Nephron progenitor cell (in vitro differentiated cells): ENCODE measurements at regions not wholly inside any gene's neighbourhood (a gene's known extent, or its start where the extent isn't known, plus 50 kb on each side); places are given as distances from the start of the nearest gene placed in this dataset.

Source experiments
- DNase-seq: peaks from one replicate; pipeline ENCODE4 v3.0.0; 2021
- H3K27ac Mint-ChIP-seq: 2 replicates; pipeline ENCODE4 v1.8.0; 2021; ENCODE audit warnings: mild to moderate bottlenecking, moderate library complexity, mixed read lengths
- H3K27me3 Mint-ChIP-seq: 2 replicates; pipeline ENCODE4 v1.8.0; 2021; ENCODE audit warnings: mild to moderate bottlenecking, low read depth, mixed read lengths; ENCODE audit not compliant: poor library complexity
- H3K36me3 Mint-ChIP-seq: 2 replicates; pipeline ENCODE4 v1.8.0; 2021; ENCODE audit warnings: low read depth, mixed read lengths
- H3K4me1 Mint-ChIP-seq: 2 replicates; pipeline ENCODE4 v1.8.0; 2021; ENCODE audit warnings: mixed read lengths
- H3K4me3 Mint-ChIP-seq: 2 replicates; pipeline ENCODE4 v1.8.0; 2021; ENCODE audit warnings: mild to moderate bottlenecking, moderate library complexity, mixed read lengths
- H3K9me3 Mint-ChIP-seq: 2 replicates; pipeline ENCODE4 v1.8.0; 2021; ENCODE audit warnings: mild to moderate bottlenecking, moderate library complexity, mixed read lengths
- CTCF ChIP-seq: fragments of 200-600 bp; sonication (generic); IDR thresholded peaks from 2 replicates; pipeline ENCODE4 v1.5.0; 2021; ENCODE audit warnings: antibody characterized with exemption

GRCh38 chr14:76591266-76591665 lies 170.0 kb upstream of the VASH1 start:
- no peak overlapping the region for H3K4me3 Mint-ChIP-seq
- peak overlapping the region; percentile 78 for H3K27ac Mint-ChIP-seq
- H3K9me3 Mint-ChIP-seq: peaks cover 8% of the 10 kb centered on the region
- H3K4me1 Mint-ChIP-seq: peaks cover 12% of the 10 kb centered on the region
- no peaks in the 10 kb centered on the region for H3K36me3 Mint-ChIP-seq
- peaks cover 8% of the 10 kb centered on the region for H3K27me3 Mint-ChIP-seq
- peak; percentile 11 for DNase-seq
- TF ChIP-seq CTCF: no peak

GRCh38 chr14:76595266-76595665 lies 166.0 kb upstream of the VASH1 start:
- Mint-ChIP-seq H3K4me3 (no peak overlapping the region), H3K27me3 (peaks cover 14% of the 10 kb centered on the region), H3K36me3 (no peaks in the 10 kb centered on the region), H3K4me1 (peaks cover 17% of the 10 kb centered on the region), H3K9me3 (peaks cover 2% of the 10 kb centered on the region), H3K27ac (no peak overlapping the region)
- no peak for DNase-seq
- TF ChIP-seq CTCF: no peak

- TF ChIP-seq CTCF: no peak
- no peak for DNase-seq
Observed at GRCh38 chr14:76597387-76597786, 163.9 kb upstream of the VASH1 start.

GRCh38 chr14:76599141-76599540 lies 162.1 kb upstream of the VASH1 start:
- TF ChIP-seq CTCF: no peak
- Mint-ChIP-seq H3K4me3 (no peak overlapping the region), H3K27ac (no peak overlapping the region)

More at GRCh38 chr14:76597387-76597786, 163.9 kb upstream of the VASH1 start:
- peaks cover 17% of the 10 kb centered on the region for H3K9me3 Mint-ChIP-seq
- no peak overlapping the region for H3K27ac Mint-ChIP-seq
- H3K4me3 Mint-ChIP-seq: no peak overlapping the region
- H3K27me3 Mint-ChIP-seq: peaks cover 14% of the 10 kb centered on the region
- peaks cover 5% of the 10 kb centered on the region for H3K4me1 Mint-ChIP-seq
- no peaks in the 10 kb centered on the region for H3K36me3 Mint-ChIP-seq

GRCh38 chr14:76599559-76600287 lies 161.5 kb upstream of the VASH1 start:
- Mint-ChIP-seq H3K9me3 (peaks cover 17% of the 10 kb centered on the region), H3K27me3 (peaks cover 23% of the 10 kb centered on the region), H3K36me3 (no peaks in the 10 kb centered on the region), H3K4me3 (no peak overlapping the region), H3K4me1 (peaks cover 5% of the 10 kb centered on the region), H3K27ac (peak overlapping the region; percentile 12)
- no peak for DNase-seq
- TF ChIP-seq CTCF: no peak

More at GRCh38 chr14:76599141-76599540, 162.1 kb upstream of the VASH1 start:
- peaks cover 21% of the 10 kb centered on the region for H3K27me3 Mint-ChIP-seq
- DNase-seq: no peak
- peaks cover 5% of the 10 kb centered on the region for H3K4me1 Mint-ChIP-seq
- H3K9me3 Mint-ChIP-seq: peaks cover 17% of the 10 kb centered on the region
- H3K36me3 Mint-ChIP-seq: no peaks in the 10 kb centered on the region

GRCh38 chr14:76603713-76604112 lies 157.6 kb upstream of the VASH1 start:
- DNase-seq: no peak
- no peaks in the 10 kb centered on the region for H3K36me3 Mint-ChIP-seq
- peaks cover 23% of the 10 kb centered on the region for H3K27me3 Mint-ChIP-seq
- no peak overlapping the region for H3K4me3 Mint-ChIP-seq
- H3K4me1 Mint-ChIP-seq: peaks cover 28% of the 10 kb centered on the region
- H3K9me3 Mint-ChIP-seq: peaks cover 17% of the 10 kb centered on the region
- no peak for TF ChIP-seq CTCF
- no peak overlapping the region for H3K27ac Mint-ChIP-seq
